HTR-8/SVneo (cell line): ENCODE measurements at regions not wholly inside any gene's neighbourhood (a gene's known extent, or its start where the extent isn't known, plus 50 kb on each side); places are given as distances from the start of the nearest gene placed in this dataset.
"Not testable (repeated sequence)": the region's sequence is repeated elsewhere in the genome, so short reads cannot be mapped to it uniquely, and the experiment has no call there.

Source experiments
- DNase-seq: peaks from one replicate; pipeline ENCODE4 v3.0.0; 2011; ENCODE audit warnings: low spot score, mixed read lengths; ENCODE audit not compliant: insufficient read length
- FAIRE-seq: peaks from 2 replicates; lab custom pipeline; 2011; peaks lifted over from hg19 to GRCh38; lab: Jason Lieb, UNC

DNA sequence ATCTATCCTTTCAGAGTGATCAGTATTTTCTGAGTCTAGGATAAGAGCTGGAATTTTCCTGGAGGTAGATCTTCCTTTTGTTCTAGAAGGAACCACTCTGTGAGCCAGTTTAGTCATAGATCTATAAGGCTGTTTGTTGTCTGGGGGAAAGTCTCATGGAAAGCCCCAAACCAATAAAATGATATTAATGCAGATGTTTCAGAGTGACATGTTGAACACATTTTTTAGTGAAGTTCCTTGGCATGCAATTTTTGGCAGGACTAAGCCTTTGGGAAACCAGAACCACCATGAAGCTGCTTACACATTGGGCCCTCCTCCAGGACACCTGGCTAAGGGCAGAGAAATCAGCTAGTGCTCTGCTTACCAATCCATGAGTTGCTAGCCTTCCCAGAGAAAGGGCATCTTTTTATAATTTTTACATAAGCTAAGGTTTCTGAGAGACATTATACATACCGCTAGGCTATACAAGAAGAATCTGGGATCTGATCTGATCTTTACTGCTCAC, 101.5 kb upstream of the PCED1B start:
- FAIRE-seq (no peak), DNase-seq (no peak)

DNA sequence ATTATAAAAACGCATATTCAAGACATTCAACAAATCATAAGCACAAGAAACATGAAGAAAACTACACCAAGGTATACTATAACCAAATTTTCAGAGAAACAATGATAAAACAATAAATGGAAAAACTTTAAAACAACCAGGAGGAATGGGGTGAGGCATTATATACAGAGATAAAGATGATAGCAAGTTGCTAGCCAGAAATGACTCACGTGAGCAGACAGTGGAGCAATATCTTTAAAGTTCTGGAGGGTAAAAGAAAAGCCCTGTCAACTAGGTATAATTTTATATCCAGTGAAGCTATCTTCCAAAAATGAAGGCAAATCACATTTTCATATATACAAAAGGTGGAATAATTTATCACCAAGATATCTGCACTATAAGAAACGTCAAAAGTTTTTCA, 97.8 kb upstream of the PCED1B start:
- FAIRE-seq (no peak), DNase-seq (no peak)

DNA sequence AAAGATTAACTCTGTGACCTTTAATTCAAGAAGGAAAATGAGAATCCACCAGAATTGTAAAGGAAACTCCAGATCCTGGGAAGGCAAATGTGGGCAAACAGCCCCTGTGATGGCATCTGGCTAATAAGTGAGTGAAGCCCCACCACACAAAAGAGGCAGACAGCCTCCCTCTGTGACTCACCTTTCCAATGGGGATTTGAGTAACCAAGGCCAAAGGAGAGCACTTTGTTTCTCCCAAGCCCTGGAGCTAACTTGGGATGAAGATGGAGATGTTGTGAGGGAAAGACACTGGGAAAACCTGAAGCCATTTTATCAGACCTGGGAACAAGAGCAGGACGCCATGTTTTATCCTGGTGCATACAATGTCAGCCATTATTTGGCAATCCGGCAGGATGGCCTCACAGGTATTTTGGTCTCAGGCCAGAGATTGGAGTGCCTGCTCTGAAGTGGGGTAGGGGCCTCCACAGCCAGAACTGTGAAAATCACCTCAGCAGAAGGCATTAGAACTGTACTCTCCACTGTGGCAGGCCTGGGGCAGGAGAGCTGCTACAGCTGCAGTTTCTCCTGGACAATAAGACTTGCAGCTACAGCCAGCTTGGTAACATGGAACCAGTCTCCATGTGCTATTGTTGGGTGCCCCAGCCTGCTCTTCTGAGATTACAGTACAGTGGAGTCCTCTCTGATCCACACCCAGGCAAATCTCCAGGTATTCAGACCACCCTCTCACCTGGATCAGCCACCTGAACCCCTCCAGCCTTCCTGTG, 96.6 kb upstream of the PCED1B start:
- no peak for DNase-seq
- no peak for FAIRE-seq

DNA sequence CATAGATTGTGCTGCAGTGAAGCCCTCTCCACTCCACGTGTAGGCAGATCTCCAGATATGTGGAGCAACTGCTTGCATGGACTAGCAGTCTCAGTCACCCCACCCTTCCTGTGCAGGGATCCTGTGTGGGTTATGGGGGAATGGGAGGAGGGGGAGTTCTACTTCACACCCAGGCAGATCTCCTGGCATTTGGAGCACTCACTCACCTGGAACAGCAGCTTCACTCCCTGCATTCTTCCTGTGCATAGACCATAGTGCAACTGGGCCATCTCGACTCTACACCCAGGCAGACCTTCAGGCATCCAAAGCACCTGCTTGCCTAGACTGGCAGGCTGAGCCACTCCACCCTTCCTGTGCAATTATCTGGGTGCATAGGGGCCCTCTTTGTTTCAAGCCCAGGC, 96.0 kb upstream of the PCED1B start:
- FAIRE-seq = peak; percentile 13
- no peak for DNase-seq

DNA sequence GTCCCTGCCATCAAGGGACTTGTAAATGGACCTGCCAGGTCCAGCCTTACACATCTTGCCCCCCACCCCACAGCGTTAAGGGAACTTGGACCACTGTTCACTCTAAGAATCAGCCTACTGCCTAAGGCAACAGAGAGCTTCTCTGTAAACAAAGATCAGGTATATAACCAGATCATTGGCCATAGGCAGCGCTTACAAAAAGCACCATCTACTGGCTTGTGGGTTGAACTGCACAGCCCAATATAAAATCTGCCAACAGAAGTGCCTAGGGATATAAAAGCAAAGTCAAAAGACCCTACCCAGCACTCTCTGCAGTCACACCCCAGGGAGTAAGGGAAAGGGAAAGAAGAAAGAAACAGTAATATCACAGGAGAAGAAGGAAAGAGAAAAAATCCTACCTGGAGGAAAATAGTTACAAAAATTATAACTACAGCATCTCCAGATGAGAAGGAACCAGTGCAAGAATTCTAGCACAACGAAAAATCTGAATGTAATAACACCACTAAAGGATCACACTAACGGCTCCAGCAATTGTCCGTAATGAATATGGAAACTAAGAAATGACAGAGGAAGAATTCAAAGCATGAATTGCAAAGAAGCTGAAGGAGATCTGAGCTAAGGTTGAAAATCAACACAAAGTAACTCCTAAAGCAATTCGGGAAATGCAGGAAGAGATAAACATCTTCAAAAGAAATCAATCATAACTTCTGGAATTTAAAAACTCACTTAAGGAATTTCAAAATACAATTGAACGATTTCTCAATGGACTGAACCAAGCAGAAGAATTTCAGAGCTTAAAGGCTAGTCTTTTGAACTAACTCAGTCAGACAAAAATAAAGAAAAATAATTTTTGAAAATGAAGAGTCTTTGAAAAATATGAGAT, 95.2 kb upstream of the PCED1B start:
- FAIRE-seq (peak; percentile 40), DNase-seq (peak; percentile 55)

DNA sequence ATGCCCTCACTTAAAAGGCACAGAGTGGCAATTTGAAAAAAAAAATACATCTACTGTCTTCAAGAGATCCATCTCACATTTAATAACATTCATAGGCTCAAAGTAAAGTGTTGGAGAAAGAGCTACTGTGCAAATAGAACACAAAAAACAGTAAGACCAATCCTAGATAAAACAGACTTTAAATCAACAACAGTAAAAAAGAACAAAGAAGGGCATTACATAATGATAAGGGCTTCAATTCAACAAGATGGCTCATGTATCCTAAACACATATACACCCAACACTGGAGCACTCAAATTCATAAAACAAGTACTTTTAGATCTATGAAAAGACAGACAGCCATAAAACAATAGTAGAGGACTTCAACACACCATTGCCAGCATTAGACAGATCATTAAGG, 93.6 kb upstream of the PCED1B start:
- no peak for DNase-seq
- FAIRE-seq = no peak

DNA sequence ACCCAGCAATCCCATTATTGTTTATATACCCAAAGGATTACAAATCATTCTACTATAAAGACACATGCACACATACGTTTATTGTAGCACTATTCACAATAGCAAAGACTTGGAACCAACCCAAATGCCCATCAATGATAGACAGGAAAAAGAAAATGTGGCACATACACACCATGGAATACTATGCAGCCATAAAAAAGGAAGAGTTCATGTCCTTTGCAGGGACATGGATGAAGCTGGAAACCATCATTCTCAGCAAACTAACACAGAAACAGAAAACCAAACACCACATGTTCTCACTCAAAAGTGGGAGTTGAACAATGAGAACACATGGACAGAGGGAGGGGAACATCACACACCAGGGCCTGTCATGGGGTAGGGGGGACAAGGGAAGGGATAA, 91.3 kb upstream of the PCED1B start:
- not testable (repeated sequence) for DNase-seq, FAIRE-seq

DNA sequence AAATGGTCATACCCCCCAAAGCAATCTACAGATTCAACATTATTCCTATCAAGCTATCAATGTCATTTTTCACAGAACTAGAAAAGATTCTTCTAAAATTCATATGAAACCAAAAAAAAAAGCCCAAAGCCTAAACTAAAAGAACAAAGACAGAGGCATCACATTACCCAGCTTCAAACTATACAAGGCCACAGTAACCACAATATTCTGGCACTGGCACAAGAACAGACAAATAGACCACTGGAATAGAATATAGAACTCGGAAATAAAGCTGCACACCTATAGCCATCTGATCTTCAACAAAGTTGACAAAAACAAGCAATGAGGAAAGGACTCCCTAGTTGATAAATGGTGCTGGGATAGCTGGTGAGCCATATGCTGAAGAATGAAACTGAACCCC, 89.2 kb upstream of the PCED1B start:
- FAIRE-seq (no peak), DNase-seq (no peak)

DNA sequence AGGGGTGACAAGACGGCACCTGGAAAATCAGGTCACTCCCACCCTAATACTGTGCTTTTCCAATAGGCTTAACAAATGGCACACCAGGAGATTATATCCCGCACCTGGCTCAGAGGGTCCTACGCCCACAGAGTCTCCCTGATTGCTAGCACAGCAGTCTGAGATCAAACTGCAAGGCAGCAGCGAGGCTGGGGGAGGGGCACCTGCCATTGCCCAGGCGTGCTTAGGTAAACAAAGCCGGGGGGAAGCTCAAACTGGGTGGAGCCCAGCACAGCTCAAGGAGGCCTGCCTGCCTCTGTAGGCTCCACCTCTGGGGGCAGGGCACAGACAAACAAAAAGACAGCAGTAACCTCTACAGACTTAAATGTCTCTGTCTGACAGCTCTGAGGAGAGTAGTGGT, 87.4 kb upstream of the PCED1B start:
- DNase-seq, FAIRE-seq: not testable (repeated sequence)

DNA sequence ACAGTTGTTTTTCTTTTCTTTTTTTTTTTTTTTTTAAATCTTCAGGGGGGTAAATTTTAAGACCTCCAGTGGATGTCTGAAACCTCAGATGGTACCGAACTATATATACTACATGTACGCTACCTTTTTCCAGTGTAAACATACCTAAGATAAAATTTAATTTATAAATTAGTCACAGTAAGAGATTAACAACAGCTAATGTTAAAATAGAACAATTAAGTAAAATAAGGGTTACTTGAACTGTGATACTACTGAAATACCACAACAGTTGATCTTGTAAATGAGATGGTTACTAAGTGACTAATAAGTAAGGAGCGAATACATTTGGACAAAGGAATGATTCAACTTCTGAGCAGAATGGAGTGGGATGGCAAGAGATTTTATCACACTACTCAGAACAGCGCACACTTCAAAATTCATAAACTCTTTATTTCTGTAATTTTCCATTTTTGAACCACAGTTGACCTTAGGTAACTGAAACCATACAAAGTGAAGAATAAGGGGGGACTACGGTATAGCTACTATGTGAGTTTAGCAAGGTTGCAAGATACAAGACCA, 80.5 kb upstream of the PCED1B start:
- DNase-seq = peak; percentile 47

DNA sequence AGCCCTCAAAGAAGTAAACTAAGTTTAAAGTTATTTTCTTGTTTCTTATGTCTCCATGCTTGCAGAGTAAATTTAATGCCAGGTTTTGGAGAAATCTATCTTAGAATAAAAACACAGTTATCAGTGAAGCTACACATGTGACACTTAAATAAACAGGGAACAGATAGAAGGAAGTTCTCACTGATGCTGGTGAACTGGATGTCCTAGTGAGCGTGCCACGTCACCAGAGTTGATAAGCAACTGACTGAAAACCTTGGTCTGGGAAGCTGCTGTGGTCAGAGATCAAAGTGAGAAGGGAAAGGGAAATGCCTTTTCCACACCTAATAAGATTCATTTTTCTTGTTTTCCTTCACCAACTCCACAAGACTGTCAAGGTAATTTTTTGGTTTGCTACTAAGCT, 74.8 kb upstream of the PCED1B start:
- FAIRE-seq (no peak), DNase-seq (no peak)

More for the DNA sequence above, 80.5 kb upstream of the PCED1B start:
- FAIRE-seq = peak; percentile 57

DNA sequence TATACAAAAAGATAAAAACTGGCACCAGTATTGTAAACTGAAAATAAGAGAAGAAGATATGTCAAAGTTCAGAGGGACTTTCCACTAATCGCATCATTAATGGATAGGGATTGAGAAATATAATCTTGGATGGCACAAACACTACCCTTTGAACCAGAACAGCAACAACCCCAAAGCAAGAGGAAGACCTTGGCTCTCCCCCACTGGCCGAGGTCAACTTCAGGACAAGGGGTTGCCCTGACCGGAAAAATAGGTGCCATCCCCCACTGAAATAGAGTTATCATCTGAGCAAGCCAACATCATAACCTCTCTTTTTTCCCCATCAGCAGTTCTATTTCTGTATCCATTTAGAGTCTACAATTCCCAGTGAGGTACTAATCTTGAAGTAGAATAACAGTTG, 72.4 kb upstream of the PCED1B start:
- no peak for DNase-seq
- FAIRE-seq = no peak

DNA sequence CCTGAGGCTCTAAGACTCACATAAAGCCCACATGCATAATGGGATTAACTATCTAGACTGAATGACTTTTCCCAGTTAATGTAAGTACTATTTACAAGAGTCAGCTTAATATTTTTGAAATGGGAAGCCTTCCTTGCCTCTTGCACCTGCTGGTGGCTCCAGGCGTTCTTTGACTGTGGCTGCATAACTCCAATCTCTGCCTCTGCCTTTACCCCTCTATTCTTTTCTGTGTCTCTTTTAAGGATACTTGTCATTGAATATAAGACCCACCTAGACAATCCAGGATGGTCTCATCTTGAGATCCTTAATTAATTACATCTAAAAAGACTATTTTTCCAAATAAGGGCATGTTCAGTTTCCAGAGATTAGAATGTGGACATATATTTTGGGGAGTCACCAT, 66.9 kb upstream of the PCED1B start:
- FAIRE-seq = no peak
- no peak for DNase-seq

DNA sequence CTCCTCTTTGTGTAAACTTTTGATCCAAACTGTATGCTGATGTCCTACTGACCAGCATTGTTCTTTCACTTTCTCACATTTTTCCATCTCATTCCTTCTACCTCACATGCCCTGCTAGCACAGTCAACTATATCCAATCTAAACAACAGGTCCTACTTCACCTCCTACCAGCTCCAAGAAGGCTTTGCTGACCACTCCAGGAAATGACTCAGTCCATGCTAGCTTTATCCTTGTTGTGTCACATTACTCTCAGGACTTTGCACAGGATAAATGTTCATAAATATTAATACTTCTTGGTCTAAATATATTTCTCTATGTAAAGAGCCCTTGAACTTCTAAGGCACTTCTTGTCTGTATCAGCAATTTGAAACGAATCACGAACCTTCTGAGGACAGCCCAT, 64.9 kb upstream of the PCED1B start:
- DNase-seq (peak; percentile 32), FAIRE-seq (peak; percentile 80)

DNA sequence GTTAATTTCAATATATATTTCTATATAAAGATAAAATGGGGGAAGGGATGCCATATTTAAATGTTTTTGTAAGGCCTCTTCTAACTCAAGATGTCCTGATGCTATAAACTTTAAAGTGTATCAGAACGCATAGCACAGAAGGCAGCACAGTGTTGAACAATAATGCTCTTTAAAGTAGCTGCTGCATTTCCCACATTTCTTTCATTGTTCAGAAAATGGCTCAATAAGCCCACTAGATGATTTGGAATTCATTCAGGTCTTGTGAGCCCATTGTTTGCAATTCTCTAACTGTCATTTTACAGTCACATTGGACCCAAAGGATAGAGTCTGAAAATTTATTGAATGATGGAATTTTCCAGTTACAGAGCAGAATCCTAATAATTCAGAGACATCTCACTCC, 64.0 kb upstream of the PCED1B start:
- FAIRE-seq (no peak), DNase-seq (no peak)

DNA sequence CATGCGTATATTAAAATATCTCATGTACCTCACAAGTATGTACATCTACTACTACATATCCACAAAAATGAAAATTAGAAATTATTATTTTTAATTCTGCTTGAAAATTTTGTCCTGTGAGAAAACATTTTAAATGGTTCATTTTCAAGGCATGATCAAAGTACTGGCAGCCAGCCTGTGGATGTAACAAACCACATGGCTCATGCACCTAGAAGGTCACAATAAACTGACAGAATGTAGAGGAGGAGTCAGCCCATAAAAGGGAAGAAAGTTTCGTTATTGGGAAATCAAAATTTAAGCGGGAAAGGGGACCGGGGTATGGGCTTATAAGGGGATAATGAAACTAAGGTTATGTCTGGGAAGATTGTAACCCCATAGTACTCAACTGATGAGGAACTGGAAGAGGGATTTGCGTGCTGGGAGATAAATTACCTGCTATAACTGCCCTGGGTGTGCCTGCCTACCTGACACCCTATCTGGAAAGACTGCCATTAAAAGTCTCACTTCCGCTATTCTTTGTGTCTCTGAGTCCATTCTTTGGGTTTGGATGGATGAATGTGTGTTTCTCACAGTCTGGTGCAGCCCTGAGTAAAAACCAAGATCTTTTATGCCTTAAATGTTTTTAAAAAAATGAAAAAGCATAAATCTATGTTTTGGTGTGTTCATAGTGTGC, 62.2 kb upstream of the PCED1B start:
- no peak for DNase-seq
- no peak for FAIRE-seq

DNA sequence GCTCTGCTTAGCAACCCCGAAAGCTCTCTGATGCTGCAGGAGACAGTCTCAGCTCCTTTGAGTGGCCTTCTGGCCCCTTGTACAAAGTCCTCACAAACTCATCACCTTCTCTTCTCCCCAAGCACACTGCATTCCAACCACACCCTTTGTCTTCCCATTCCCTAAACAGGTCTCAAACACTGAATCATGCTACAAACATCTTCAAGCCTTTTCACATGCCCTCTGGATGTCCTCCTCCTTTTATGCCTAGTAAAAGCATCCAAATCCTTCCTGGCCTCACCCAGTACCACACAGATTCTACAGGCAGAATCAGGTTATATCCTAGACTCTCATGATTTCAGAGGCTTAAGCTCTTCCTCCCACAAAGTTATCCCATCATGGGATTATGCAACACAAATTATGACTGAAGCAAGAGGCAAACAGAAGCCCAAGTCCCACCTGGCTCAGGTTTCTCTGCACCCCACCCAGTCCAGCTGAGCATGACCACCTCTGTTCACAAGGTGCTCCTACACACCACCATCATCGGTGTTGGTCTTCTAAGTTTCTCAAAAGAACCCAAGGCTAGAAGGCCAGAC, 61.4 kb upstream of the PCED1B start:
- DNase-seq (no peak), FAIRE-seq (no peak)

DNA sequence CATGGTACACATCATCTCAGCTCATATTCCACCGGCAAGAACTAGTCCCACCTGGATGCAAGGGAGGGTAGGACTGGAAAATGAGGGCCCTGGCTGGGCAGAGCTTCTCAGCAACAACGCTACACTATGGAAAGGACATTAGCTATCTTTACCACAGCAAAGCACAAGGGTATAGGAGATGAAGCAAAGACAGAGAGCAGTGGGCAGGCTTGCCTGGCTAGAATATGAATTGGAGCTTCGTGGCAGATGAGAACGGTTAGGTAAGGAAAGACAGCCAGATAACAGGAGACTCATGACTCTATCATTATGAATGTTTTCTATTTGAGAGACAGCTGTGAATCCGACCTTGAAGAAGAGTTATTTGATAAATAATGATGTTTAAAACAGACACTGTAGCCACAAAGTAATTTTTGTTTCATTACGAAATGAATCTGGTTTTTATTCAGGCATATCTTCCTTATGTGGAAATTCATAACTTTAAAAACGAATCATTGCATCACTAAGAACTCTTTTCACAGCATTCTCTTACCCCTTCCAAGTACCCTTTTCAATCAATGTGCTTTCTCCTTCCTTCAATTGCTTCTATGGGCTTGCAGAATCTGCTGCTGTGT, 59.1 kb upstream of the PCED1B start:
- DNase-seq (no peak), FAIRE-seq (no peak)

DNA sequence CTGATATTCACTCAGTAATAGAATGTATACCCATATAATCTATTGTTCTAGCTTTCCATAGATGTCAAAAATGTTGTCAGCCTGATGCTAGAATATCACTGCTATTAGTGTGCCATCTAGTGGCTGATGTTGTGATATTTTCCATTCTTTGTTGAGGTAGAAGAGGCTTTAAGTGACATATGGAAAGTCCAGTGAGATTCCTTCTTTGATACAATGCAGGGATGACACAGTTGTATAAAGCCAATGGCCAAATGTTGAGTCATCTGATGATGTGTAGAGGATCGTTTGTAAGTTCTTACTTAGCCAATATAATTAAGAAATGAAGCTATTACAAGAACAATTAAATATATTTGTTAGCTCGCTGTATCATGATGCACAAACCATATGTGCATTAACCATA, 58.1 kb upstream of the PCED1B start:
- peak; percentile 88 for FAIRE-seq
- peak; percentile 51 for DNase-seq

DNA sequence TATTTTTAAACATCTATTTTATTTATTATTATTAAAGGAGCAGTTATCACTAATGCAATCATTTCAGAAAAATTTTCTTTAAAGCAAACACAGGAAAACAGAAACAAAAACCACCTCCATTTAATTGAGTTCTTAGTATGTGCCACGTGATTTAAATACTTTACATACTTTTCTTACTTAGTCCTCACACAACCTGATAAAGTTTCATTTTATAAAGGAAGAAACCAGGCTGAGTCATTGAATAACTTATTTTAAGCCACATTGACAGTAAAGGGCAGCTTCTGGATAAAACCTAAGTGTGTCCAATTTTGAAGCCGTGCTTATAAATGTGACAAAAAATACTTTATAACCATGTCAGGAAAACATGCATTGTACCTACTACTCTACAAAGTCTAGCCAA, 57.1 kb upstream of the PCED1B start:
- FAIRE-seq = no peak
- DNase-seq = peak; percentile 39
